ENCODE measurements at regions not wholly inside any gene's neighbourhood (a gene's known extent, or its start where the extent isn't known, plus 50 kb on each side); places are given as distances from the start of the nearest gene placed in this dataset.
"Not testable (repeated sequence)": the region's sequence is repeated elsewhere in the genome, so short reads cannot be mapped to it uniquely, and the experiment has no call there.

DNA sequence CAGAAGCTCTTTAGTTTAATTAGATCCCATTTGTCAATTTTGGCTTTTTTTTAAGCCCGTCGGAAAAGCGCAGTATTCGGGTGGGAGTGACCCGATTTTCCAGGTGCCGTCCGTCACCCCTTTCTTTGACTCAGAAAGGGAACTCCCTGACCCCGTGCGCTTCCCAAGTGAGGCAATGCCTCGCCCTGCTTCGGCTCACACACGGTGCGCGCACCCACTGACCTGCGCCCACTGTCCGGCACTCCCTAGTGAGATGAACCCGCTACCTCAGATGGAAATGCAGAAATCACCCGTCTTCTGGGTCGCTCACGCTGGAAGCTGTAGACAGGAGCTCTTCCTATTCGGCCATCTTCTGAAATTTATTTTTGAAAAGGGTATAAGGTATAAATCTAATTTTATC, 433.4 kb upstream of the NRG3 start:
- TF ChIP-seq MEF2A (IDR thresholded peaks at IDR 0.05; ENCODE audit: insufficient read depth, low read depth, low read length); SP1 (IDR thresholded peaks at IDR 0.05; ENCODE audit: low read depth, low read length): not testable (repeated sequence)
